Gastroesophageal sphincter (tissue), 4 donors: ENCODE measurements at regions not wholly inside any gene's neighbourhood (a gene's known extent, or its start where the extent isn't known, plus 50 kb on each side); places are given as distances from the start of the nearest gene placed in this dataset.
"Not testable (repeated sequence)": the region's sequence is repeated elsewhere in the genome, so short reads cannot be mapped to it uniquely, and the experiment has no call there.

ENCODE experiments used
- ATAC-seq: fragments of 150-250 bp; one replicate; pipeline ENCODE4 v1.9.1; 2016; ENCODE audit warnings: mild to moderate bottlenecking, moderate library complexity
- H3K27ac ChIP-seq, 4 donors: fragments of 200-600 bp; sonication (generic) in 3 of 4; 1 replicate in 3 of 4; 2 replicates in 1 of 4; pipeline ENCODE4 v1.5.1; 2016 to 2019
- H3K27me3 ChIP-seq: fragments of 200-600 bp; sonication (generic); one replicate; pipeline ENCODE4 v1.5.1; 2019
- H3K36me3 ChIP-seq, 2 donors: fragments of 200-600 bp; sonication (generic); one replicate each; pipeline ENCODE4 v1.5.1; 2019; ENCODE audit warnings: control low read depth in 1 of 2
- H3K4me1 ChIP-seq, 3 donors: fragments of 200-600 bp; sonication (generic); 1 replicate in 2 of 3; 2 replicates in 1 of 3; pipeline ENCODE4 v1.5.1; 2016 to 2019; ENCODE audit warnings: control low read depth in 2 of 3
- H3K4me3 ChIP-seq, 2 donors: fragments of 200-600 bp; sonication (generic); one replicate each; pipeline ENCODE4 v1.5.1; 2019; ENCODE audit warnings: mild to moderate bottlenecking in 1 of 2, moderate library complexity in 1 of 2
- H3K9me3 ChIP-seq, 3 donors: fragments of 200-600 bp; sonication (generic); one replicate each; pipeline ENCODE4 v1.5.1; 2017 to 2019; ENCODE audit warnings: control low read depth in 2 of 3
- EP300 ChIP-seq: sonication (generic); formaldehyde crosslinking; IDR thresholded peaks from one replicate; pipeline ENCODE4 v1.6.1; 2017; ENCODE audit warnings: antibody characterized with exemption, mild to moderate bottlenecking
- POLR2A ChIP-seq, 2 donors: fragments of 450-650 bp; IDR thresholded peaks; one replicate each; pipeline ENCODE4 v1.6.1; 2017; ENCODE audit warnings: antibody characterized with exemption in 2 of 2, mild to moderate bottlenecking in 2 of 2, moderate library complexity in 1 of 2
- POLR2AphosphoS5 ChIP-seq: sonication (generic); formaldehyde crosslinking; IDR thresholded peaks from one replicate; pipeline ENCODE4 v1.6.1; 2017; ENCODE audit warnings: antibody characterized with exemption
- WGBS, 2 donors: methylation state at CpG; one replicate each; pipeline ENCODE4 v1.1.5; 2018; ENCODE audit warnings: low coverage in 1 of 2; 5-methylcytosine and 5-hydroxymethylcytosine counted together
- TF ChIP-seq, protein P1 (sequence below), 4 experiments: fragments of 200-600 bp in 2 of 4; fragments of 450-650 bp in 2 of 4; sonication (generic) in 1 of 4; IDR thresholded peaks; one replicate each; pipeline ENCODE4 v1.5.1; 2017 to 2019; ENCODE audit warnings: antibody characterized with exemption in 4 of 4, mild to moderate bottlenecking in 2 of 4, moderate library complexity in 2 of 4

DNA sequence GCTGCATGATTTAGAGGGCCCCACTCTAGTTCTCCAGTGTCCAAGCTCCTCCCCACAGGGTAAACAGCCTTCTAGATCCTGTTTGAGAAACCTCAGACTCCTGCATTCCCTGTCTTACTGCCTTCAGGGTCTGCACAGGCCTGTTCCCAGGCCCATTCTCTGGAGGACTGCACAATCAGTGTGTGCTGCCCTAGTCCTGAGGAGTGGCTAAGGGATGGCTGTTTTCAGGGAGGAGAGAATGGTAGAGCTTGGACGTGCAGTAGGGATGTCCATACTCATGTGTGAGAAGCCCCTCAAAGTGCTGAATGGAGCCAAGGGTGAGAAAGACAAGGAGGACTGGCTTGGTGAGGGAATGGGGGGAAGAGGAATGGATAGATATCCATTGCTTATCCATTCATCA lies 103.8 kb upstream of the CCDC90B start:
- no peak for TF ChIP-seq EP300
- no peak for TF ChIP-seq POLR2AphosphoS5
- TF ChIP-seq, protein P1, sequence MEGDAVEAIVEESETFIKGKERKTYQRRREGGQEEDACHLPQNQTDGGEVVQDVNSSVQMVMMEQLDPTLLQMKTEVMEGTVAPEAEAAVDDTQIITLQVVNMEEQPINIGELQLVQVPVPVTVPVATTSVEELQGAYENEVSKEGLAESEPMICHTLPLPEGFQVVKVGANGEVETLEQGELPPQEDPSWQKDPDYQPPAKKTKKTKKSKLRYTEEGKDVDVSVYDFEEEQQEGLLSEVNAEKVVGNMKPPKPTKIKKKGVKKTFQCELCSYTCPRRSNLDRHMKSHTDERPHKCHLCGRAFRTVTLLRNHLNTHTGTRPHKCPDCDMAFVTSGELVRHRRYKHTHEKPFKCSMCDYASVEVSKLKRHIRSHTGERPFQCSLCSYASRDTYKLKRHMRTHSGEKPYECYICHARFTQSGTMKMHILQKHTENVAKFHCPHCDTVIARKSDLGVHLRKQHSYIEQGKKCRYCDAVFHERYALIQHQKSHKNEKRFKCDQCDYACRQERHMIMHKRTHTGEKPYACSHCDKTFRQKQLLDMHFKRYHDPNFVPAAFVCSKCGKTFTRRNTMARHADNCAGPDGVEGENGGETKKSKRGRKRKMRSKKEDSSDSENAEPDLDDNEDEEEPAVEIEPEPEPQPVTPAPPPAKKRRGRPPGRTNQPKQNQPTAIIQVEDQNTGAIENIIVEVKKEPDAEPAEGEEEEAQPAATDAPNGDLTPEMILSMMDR (IDR thresholded peaks at IDR 0.05): no peak
- TF ChIP-seq POLR2A (IDR thresholded peaks at IDR 0.05): no peak
- 83% methylated on average over 1 of the region's 1 CpG; no CpG with 5 or more reads in 1 of the 2 donors for WGBS, 2 donors
- Histone ChIP-seq H3K4me1 (no peaks in the 10 kb centered on the region), H3K4me3 (no peak overlapping the region), H3K36me3 (no peaks in the 10 kb centered on the region), H3K9me3 (peaks cover 0 to 47% (median 0%) of the 10 kb centered on the region in 3 donors), H3K27ac (no peak overlapping the region), H3K27me3 (no peaks in the 10 kb centered on the region)
- no peak for ATAC-seq

- not testable (repeated sequence) for H3K36me3 ChIP-seq, H3K27me3 ChIP-seq, H3K27ac ChIP-seq, ATAC-seq, H3K4me1 ChIP-seq, H3K4me3 ChIP-seq
- WGBS, 2 donors: 50% methylated on average over 1 of the region's 1 CpG; no CpG with 5 or more reads in 1 of the 2 donors
- peaks cover 0 to 59% (median 0%) of the 10 kb centered on the region in 3 donors for H3K9me3 ChIP-seq
Measured at GRCh38 chr11:83383838-83384237, 97.7 kb upstream of the CCDC90B start.

GRCh38 chr11:83374311-83374710 lies 88.1 kb upstream of the CCDC90B start:
- ATAC-seq: no peak
- TF ChIP-seq POLR2A (IDR thresholded peaks at IDR 0.05) (no peak), EP300 (no peak), POLR2AphosphoS5 (no peak)
- TF ChIP-seq, protein P1 (IDR thresholded peaks at IDR 0.05): no peak
- Histone ChIP-seq H3K4me3 (no peak overlapping the region), H3K27me3 (no peaks in the 10 kb centered on the region), H3K27ac (no peak overlapping the region), H3K4me1 (no peaks in the 10 kb centered on the region), H3K9me3 (peaks cover 0 to 13% (median 0%) of the 10 kb centered on the region in 3 donors), H3K36me3 (no peaks in the 10 kb centered on the region)

- H3K4me3 ChIP-seq: no peak overlapping the region
- H3K27ac ChIP-seq: no peak overlapping the region
- H3K36me3 ChIP-seq: no peaks in the 10 kb centered on the region
- H3K27me3 ChIP-seq: no peaks in the 10 kb centered on the region
- H3K4me1 ChIP-seq: no peaks in the 10 kb centered on the region
- no peak for ATAC-seq
- TF ChIP-seq EP300 (no peak), POLR2AphosphoS5 (no peak)
- peaks cover 0 to 27% (median 0%) of the 10 kb centered on the region in 3 donors for H3K9me3 ChIP-seq
Measured at GRCh38 chr11:83371489-83371888, 85.3 kb upstream of the CCDC90B start.

- ATAC-seq: no peak
- Histone ChIP-seq H3K4me3 (no peak overlapping the region), H3K9me3 (peaks cover 0 to 25% (median 0%) of the 10 kb centered on the region in 3 donors), H3K27ac (no peak overlapping the region), H3K27me3 (no peaks in the 10 kb centered on the region), H3K4me1 (no peaks in the 10 kb centered on the region), H3K36me3 (no peaks in the 10 kb centered on the region)
- TF ChIP-seq EP300: no peak
- WGBS, 2 donors: 77 to 90% methylated on average over 3 of the region's 7 CpGs
Measured at GRCh38 chr11:83367745-83368144, 81.6 kb upstream of the CCDC90B start.

- H3K4me3 ChIP-seq: no peak overlapping the region
- H3K27me3 ChIP-seq: no peaks in the 10 kb centered on the region
- H3K36me3 ChIP-seq: no peaks in the 10 kb centered on the region
- H3K4me1 ChIP-seq: no peaks in the 10 kb centered on the region
- H3K9me3 ChIP-seq: peaks cover 0 to 19% (median 0%) of the 10 kb centered on the region in 3 donors
- 56 to 65% methylated on average over 3 of the region's 3 CpGs for WGBS, 2 donors
- H3K27ac ChIP-seq: no peak overlapping the region
- ATAC-seq: no peak
- TF ChIP-seq POLR2A (IDR thresholded peaks at IDR 0.05): no peak
- TF ChIP-seq, protein P1 (IDR thresholded peaks at IDR 0.05): no peak
- no peak for TF ChIP-seq POLR2AphosphoS5
- no peak for TF ChIP-seq EP300
Measured at GRCh38 chr11:83364500-83365045, 78.4 kb upstream of the CCDC90B start.
